SU-DHL-6 (cell line): ENCODE measurements at regions not wholly inside any gene's neighbourhood (a gene's known extent, or its start where the extent isn't known, plus 50 kb on each side); places are given as distances from the start of the nearest gene placed in this dataset.
"Not testable (repeated sequence)": the region's sequence is repeated elsewhere in the genome, so short reads cannot be mapped to it uniquely, and the experiment has no call there.

ENCODE experiments used
- CTCF ChIP-seq: fragments of 200-600 bp; sonication (generic); IDR thresholded peaks from one replicate; pipeline ENCODE4 v1.5.1; 2017; ENCODE audit warnings: antibody characterized with exemption, mild to moderate bottlenecking, low read length, moderate library complexity; ENCODE audit not compliant: insufficient read depth, poor library complexity, severe bottlenecking
- EZH2phosphoT487 ChIP-seq: fragments of 200-600 bp; sonication (generic), shearing (Covaris generic); conservative IDR thresholded peaks from 2 replicates; pipeline ENCODE4 v1.6.1; 2018; ENCODE audit warnings: mild to moderate bottlenecking, antibody characterized with exemption, low read length, moderate library complexity, mixed read lengths

GRCh38 chr20:47842950-47843349 is 57.7 kb upstream of the SULF2 start:
- TF ChIP-seq CTCF, EZH2phosphoT487: not testable (repeated sequence)
